Testis (tissue), 2 donors: ENCODE measurements at regions not wholly inside any gene's neighbourhood (a gene's known extent, or its start where the extent isn't known, plus 50 kb on each side); places are given as distances from the start of the nearest gene placed in this dataset.

Source experiments
- DNase-seq: peaks from one replicate; pipeline ENCODE4 v3.0.0-alpha.2; 2019
- H3K27ac ChIP-seq, 2 donors: fragments of 200-600 bp; sonication (generic); one replicate each; pipeline ENCODE4 v1.5.1; 2019
- H3K27me3 ChIP-seq: fragments of 200-600 bp; sonication (generic); one replicate; pipeline ENCODE4 v1.5.1; 2019
- H3K36me3 ChIP-seq: fragments of 200-600 bp; sonication (generic); one replicate; pipeline ENCODE4 v1.5.1; 2017; ENCODE audit warnings: low read depth; ENCODE audit errors: missing control alignments
- H3K4me1 ChIP-seq: fragments of 200-600 bp; sonication (generic); one replicate; pipeline ENCODE4 v1.5.1; 2019
- H3K4me3 ChIP-seq, 2 donors: fragments of 200-600 bp; sonication (generic); one replicate each; pipeline ENCODE4 v1.5.1; 2017 to 2019
- H3K9me3 ChIP-seq: fragments of 200-600 bp; sonication (generic); one replicate; pipeline ENCODE4 v1.5.1; 2017
- CTCF ChIP-seq, 3 experiments: fragments of 450-650 bp in 2 of 3; fragments of 200-600 bp in 1 of 3; sonication (generic) in 1 of 3; IDR thresholded peaks; one replicate each; pipeline ENCODE4 v1.5.1; 2016 to 2019; ENCODE audit warnings: antibody characterized with exemption in 3 of 3, mild to moderate bottlenecking in 2 of 3, moderate library complexity in 1 of 3
- POLR2A ChIP-seq: fragments of 450-650 bp; IDR thresholded peaks from one replicate; pipeline ENCODE4 v1.6.1; 2017; ENCODE audit warnings: antibody characterized with exemption, mild to moderate bottlenecking, moderate library complexity
- WGBS, 2 donors: methylation state at CpG; one replicate each; pipeline ENCODE4 v1.1.5; 2018; 5-methylcytosine and 5-hydroxymethylcytosine counted together
- intact Hi-C: fragments of 100-400 bp; cut with DNase I; formaldehyde crosslinking; loops from one replicate; pipeline ENCODE4 v1.15.1; 2023; ENCODE audit warnings: low total_unique reads

- intact Hi-C loops = no loop called here
- H3K36me3 ChIP-seq = no peaks in the 10 kb centered on the region
- TF ChIP-seq POLR2A = no peak
- TF ChIP-seq CTCF (IDR thresholded peaks at IDR 0.05) = no peak
- H3K4me3 ChIP-seq = no peak overlapping the region
- WGBS, 2 donors = 89 to 90% methylated on average over 1 of the region's 2 CpGs
- H3K27ac ChIP-seq = no peak overlapping the region
- no peaks in the 10 kb centered on the region for H3K9me3 ChIP-seq
- DNase-seq = no peak
- H3K27me3 ChIP-seq = no peaks in the 10 kb centered on the region
- H3K4me1 ChIP-seq = no peaks in the 10 kb centered on the region
Measured at GRCh38 chrX:150044556-150044955, 106.3 kb upstream of the EOLA2 start.

GRCh38 chrX:150047818-150048217, 109.5 kb upstream of the EOLA2 start:
- DNase-seq = no peak
- TF ChIP-seq POLR2A (no peak), CTCF (IDR thresholded peaks at IDR 0.05) (no peak)
- H3K4me3 ChIP-seq = no peak overlapping the region
- intact Hi-C loops = no loop called here
- no peaks in the 10 kb centered on the region for H3K27me3 ChIP-seq
- no peak overlapping the region for H3K27ac ChIP-seq
- H3K9me3 ChIP-seq = no peaks in the 10 kb centered on the region
- no peaks in the 10 kb centered on the region for H3K36me3 ChIP-seq
- no peaks in the 10 kb centered on the region for H3K4me1 ChIP-seq
- WGBS, 2 donors = 70 to 72% methylated on average over 4 of the region's 4 CpGs

- DNase-seq = peak; percentile 14
- WGBS, 2 donors = 40 to 78% methylated on average over 1 to 2 of the region's 2 CpGs
Measured at GRCh38 chrX:150049647-150050046, 111.4 kb upstream of the EOLA2 start.

GRCh38 chrX:150050387-150050786, 112.1 kb upstream of the EOLA2 start:
- intact Hi-C loops = no loop called here

More at GRCh38 chrX:150049647-150050046, 111.4 kb upstream of the EOLA2 start:
- Histone ChIP-seq H3K27me3 (no peaks in the 10 kb centered on the region), H3K36me3 (no peaks in the 10 kb centered on the region), H3K4me3 (no peak overlapping the region), H3K27ac (no peak overlapping the region), H3K9me3 (no peaks in the 10 kb centered on the region), H3K4me1 (no peaks in the 10 kb centered on the region)
- intact Hi-C loops = no loop called here
- TF ChIP-seq POLR2A = no peak
- no peak for TF ChIP-seq CTCF (IDR thresholded peaks at IDR 0.05)

More at GRCh38 chrX:150050387-150050786, 112.1 kb upstream of the EOLA2 start:
- 89 to 94% methylated on average over 1 of the region's 1 CpG for WGBS, 2 donors
- no peak for DNase-seq
- Histone ChIP-seq H3K4me3 (no peak overlapping the region), H3K4me1 (no peaks in the 10 kb centered on the region), H3K27me3 (no peaks in the 10 kb centered on the region), H3K36me3 (no peaks in the 10 kb centered on the region), H3K9me3 (no peaks in the 10 kb centered on the region), H3K27ac (no peak overlapping the region)
- no peak for TF ChIP-seq CTCF (IDR thresholded peaks at IDR 0.05)
- no peak for TF ChIP-seq POLR2A
